ENCODE measurements at regions not wholly inside any gene's neighbourhood (a gene's known extent, or its start where the extent isn't known, plus 50 kb on each side); places are given as distances from the start of the nearest gene placed in this dataset.

DNA sequence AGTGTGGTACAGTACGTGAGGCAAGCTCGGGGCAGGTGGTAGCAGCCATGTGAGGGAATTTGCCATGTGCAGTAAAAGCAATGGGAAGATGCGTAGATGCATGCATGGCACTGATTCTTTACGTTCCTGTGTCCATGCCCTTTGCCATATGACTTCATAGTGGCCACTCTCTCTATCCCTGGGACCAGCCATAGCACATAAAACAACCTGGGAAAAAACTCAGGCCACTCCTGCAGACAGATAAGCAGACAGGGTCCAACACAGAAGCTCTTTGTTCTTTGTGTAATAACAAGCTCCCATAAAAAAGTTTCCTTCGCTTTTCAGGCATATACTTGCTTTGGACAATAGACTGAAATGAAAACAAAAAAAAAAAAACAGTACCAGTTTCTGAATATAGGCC, 622.4 kb upstream of the POM121L12 start:
- TF ChIP-seq EZH2 (IDR thresholded peaks at IDR 0.05): no peak
- no peak for TF ChIP-seq POLR2AphosphoS5 (IDR thresholded peaks at IDR 0.05; ENCODE audit: borderline replicate concordance, low read depth, low read length)
- no peak for TF ChIP-seq FOXP2 (optimal IDR thresholded peaks at IDR 0.05; ENCODE audit: control extremely low read depth, extremely low read length, insufficient read depth)
